ENCODE measurements at regions not wholly inside any gene's neighbourhood (a gene's known extent, or its start where the extent isn't known, plus 50 kb on each side); places are given as distances from the start of the nearest gene placed in this dataset.

- no peaks in the 10 kb centered on the region for H3K9me3 ChIP-seq (ENCODE audit: insufficient read depth, low read depth, low read length)
- WGBS: 92% methylated on average over 5 of the region's 5 CpGs
- H3K27me3 ChIP-seq (ENCODE audit: insufficient read depth, low read length): no peaks in the 10 kb centered on the region
- H3K27ac ChIP-seq (ENCODE audit: low read depth, low read length): no peak overlapping the region
- no peaks in the 10 kb centered on the region for H3K4me1 ChIP-seq (ENCODE audit: insufficient read depth, low read length)
- H3K4me3 ChIP-seq (ENCODE audit: low read length): no peak overlapping the region
- no peaks in the 10 kb centered on the region for H3K36me3 ChIP-seq (ENCODE audit: insufficient read depth, low read length)
- H3K9ac ChIP-seq (ENCODE audit: low read depth, low read length): no peak overlapping the region
Measured at GRCh38 chr5:36481454-36482120, 124.8 kb upstream of the SLC1A3 start.

DNA sequence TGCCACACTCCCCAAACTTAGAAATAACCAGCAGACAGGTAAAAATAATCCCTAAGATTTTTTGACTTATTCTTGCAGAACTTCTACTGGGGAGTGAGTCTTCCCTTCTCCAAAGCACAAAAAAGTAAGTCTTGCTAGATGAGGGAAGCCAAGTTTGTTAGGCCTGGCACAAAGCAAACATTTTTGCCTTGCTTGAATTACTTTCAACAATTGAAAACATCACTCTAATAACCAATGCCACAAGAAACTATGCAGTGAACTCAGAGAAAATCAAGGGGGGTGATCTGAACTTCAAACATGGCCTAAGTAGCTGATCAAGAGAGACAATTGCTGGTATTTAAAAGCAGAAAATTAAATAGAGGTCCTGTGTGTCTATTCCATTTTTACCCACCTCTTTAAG, 123.6 kb upstream of the SLC1A3 start:
- Histone ChIP-seq H3K9me3 (ENCODE audit: insufficient read depth, low read depth, low read length) (no peaks in the 10 kb centered on the region), H3K27me3 (ENCODE audit: insufficient read depth, low read length) (no peaks in the 10 kb centered on the region), H3K9ac (ENCODE audit: low read depth, low read length) (no peak overlapping the region), H3K4me3 (ENCODE audit: low read length) (no peak overlapping the region), H3K27ac (ENCODE audit: low read depth, low read length) (no peak overlapping the region), H3K36me3 (ENCODE audit: insufficient read depth, low read length) (no peaks in the 10 kb centered on the region), H3K4me1 (ENCODE audit: insufficient read depth, low read length) (no peaks in the 10 kb centered on the region)

- no peak overlapping the region for H3K4me3 ChIP-seq (ENCODE audit: low read length)
- H3K27me3 ChIP-seq (ENCODE audit: insufficient read depth, low read length): no peaks in the 10 kb centered on the region
- no peaks in the 10 kb centered on the region for H3K9me3 ChIP-seq (ENCODE audit: insufficient read depth, low read depth, low read length)
- no peaks in the 10 kb centered on the region for H3K36me3 ChIP-seq (ENCODE audit: insufficient read depth, low read length)
- no peak overlapping the region for H3K9ac ChIP-seq (ENCODE audit: low read depth, low read length)
- H3K27ac ChIP-seq (ENCODE audit: low read depth, low read length): no peak overlapping the region
- WGBS: 97% methylated on average over 5 of the region's 5 CpGs
- no peaks in the 10 kb centered on the region for H3K4me1 ChIP-seq (ENCODE audit: insufficient read depth, low read length)
Measured at GRCh38 chr5:36489505-36489904, 116.9 kb upstream of the SLC1A3 start.

GRCh38 chr5:36491856-36492255, 114.5 kb upstream of the SLC1A3 start:
- H3K36me3 ChIP-seq (ENCODE audit: insufficient read depth, low read length): no peaks in the 10 kb centered on the region
- no peaks in the 10 kb centered on the region for H3K27me3 ChIP-seq (ENCODE audit: insufficient read depth, low read length)
- no peak overlapping the region for H3K4me3 ChIP-seq (ENCODE audit: low read length)
- WGBS: 66% methylated on average over 7 of the region's 7 CpGs
- 0 out of 2 replicates have a peak, but pooled peaks cover 3% of the 10 kb centered on the region for H3K4me1 ChIP-seq (ENCODE audit: insufficient read depth, low read length)
- no peak overlapping the region for H3K27ac ChIP-seq (ENCODE audit: low read depth, low read length)
- H3K9me3 ChIP-seq (ENCODE audit: insufficient read depth, low read depth, low read length): no peaks in the 10 kb centered on the region
- no peak overlapping the region for H3K9ac ChIP-seq (ENCODE audit: low read depth, low read length)

GRCh38 chr5:36492984-36493654, 113.3 kb upstream of the SLC1A3 start:
- Histone ChIP-seq H3K9ac (ENCODE audit: low read depth, low read length) (no peak overlapping the region), H3K4me3 (ENCODE audit: low read length) (no peak overlapping the region), H3K4me1 (ENCODE audit: insufficient read depth, low read length) (0 out of 2 replicates have a peak, but pooled peaks cover 5% of the 10 kb centered on the region), H3K27ac (ENCODE audit: low read depth, low read length) (no peak overlapping the region), H3K9me3 (ENCODE audit: insufficient read depth, low read depth, low read length) (no peaks in the 10 kb centered on the region), H3K27me3 (ENCODE audit: insufficient read depth, low read length) (no peaks in the 10 kb centered on the region), H3K36me3 (ENCODE audit: insufficient read depth, low read length) (no peaks in the 10 kb centered on the region)
- whole genome bisulfite sequencing: 96% methylated on average over 2 of the region's 2 CpGs

DNA sequence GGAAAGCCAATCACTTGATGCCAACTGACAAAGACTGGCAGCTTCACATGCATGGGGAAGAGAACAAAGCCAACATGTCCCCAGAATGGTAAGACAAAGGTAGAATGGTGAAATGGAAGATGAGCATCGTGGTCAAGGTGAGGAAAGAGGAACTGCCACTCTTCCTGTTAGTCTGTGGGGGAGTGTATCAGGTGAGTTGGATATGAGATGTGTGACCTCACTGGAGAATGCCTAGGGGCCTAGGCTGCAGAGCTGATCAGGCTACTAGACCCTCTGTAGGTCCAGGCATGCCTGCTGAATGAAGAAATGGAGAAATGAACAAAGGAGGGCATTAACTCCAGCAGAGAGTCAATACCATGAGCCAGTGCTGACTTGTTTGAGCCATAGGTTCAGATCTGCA, 112.4 kb upstream of the SLC1A3 start:
- Histone ChIP-seq H3K4me1 (ENCODE audit: insufficient read depth, low read length) (0 out of 2 replicates have a peak, but pooled peaks cover 5% of the 10 kb centered on the region), H3K27me3 (ENCODE audit: insufficient read depth, low read length) (no peaks in the 10 kb centered on the region), H3K4me3 (ENCODE audit: low read length) (no peak overlapping the region), H3K9ac (ENCODE audit: low read depth, low read length) (no peak overlapping the region), H3K9me3 (ENCODE audit: insufficient read depth, low read depth, low read length) (no peaks in the 10 kb centered on the region), H3K36me3 (ENCODE audit: insufficient read depth, low read length) (no peaks in the 10 kb centered on the region), H3K27ac (ENCODE audit: low read depth, low read length) (no peak overlapping the region)
- 86% methylated on average over 1 of the region's 1 CpG for WGBS

DNA sequence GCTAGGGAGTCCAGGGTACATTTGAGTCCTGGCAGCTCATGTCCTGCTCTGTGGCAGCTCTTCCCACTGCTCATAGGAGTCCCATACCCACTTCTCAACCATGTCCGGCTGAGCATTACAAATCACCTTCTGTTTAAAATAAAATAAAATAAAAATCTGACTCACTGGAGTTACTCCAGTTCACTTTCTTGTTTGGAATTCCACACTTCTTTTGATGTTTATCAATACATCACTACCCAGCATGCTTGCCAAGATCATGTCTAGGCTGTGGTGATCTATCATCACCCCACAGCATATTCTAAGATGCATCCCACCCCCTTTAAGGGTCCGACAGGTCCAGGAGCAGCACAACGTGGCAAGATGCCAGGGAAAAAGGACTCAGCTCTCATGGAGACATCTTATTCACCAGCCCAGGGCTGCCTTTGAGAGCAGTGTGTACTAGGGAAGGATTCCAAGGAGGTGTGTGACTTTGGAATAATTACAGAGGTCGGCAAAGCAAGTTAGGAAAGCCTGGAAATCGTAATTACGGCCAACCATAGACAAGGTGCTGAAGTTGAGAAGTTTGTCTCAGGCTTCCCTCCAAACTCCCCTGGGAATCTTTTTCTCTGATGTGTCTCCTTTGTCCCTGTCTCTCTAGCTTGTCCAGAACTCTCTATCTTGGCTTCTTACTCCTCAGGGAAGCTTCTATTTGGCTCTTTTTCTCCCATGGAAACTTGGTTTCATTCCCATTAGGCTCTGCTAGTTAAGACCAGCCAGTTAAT, 111.4 kb upstream of the SLC1A3 start:
- H3K9ac ChIP-seq (ENCODE audit: low read depth, low read length): no peak overlapping the region
- H3K36me3 ChIP-seq (ENCODE audit: insufficient read depth, low read length): no peaks in the 10 kb centered on the region
- no peaks in the 10 kb centered on the region for H3K27me3 ChIP-seq (ENCODE audit: insufficient read depth, low read length)
- H3K4me1 ChIP-seq (ENCODE audit: insufficient read depth, low read length): 0 out of 2 replicates have a peak, but pooled peaks cover 5% of the 10 kb centered on the region
- no peak overlapping the region for H3K4me3 ChIP-seq (ENCODE audit: low read length)
- H3K9me3 ChIP-seq (ENCODE audit: insufficient read depth, low read depth, low read length): no peaks in the 10 kb centered on the region
- 91% methylated on average over 6 of the region's 6 CpGs for WGBS
- H3K27ac ChIP-seq (ENCODE audit: low read depth, low read length): no peak overlapping the region

GRCh38 chr5:36495611-36496010, 110.8 kb upstream of the SLC1A3 start:
- no peaks in the 10 kb centered on the region for H3K9me3 ChIP-seq (ENCODE audit: insufficient read depth, low read depth, low read length)
- H3K4me3 ChIP-seq (ENCODE audit: low read length): no peak overlapping the region
- H3K27me3 ChIP-seq (ENCODE audit: insufficient read depth, low read length): no peaks in the 10 kb centered on the region
- 100% methylated on average over 1 of the region's 2 CpGs for WGBS
- H3K9ac ChIP-seq (ENCODE audit: low read depth, low read length): no peak overlapping the region
- 0 out of 2 replicates have a peak, but pooled peaks cover 5% of the 10 kb centered on the region for H3K4me1 ChIP-seq (ENCODE audit: insufficient read depth, low read length)
- H3K27ac ChIP-seq (ENCODE audit: low read depth, low read length): no peak overlapping the region
- H3K36me3 ChIP-seq (ENCODE audit: insufficient read depth, low read length): no peaks in the 10 kb centered on the region

DNA sequence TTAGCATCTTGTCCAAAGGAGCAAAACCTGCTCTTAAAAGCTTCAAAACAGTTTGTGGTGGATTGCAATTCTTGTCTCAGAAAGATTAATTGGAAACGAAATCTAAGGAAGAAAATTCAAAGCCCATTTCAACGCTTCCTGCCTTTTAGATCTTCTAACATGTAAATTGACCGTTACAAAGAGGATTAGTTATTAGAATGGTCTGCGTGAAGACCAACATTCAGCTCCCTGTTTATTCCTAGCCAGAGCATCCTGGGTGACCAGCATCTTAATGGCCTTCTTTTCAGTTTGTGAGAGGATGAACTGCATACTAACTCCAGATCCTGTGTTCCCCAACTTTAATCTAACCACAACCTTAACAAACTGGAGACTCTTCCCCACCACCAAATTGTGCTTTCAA, 109.9 kb upstream of the SLC1A3 start:
- Histone ChIP-seq H3K9ac (ENCODE audit: low read depth, low read length) (no peak overlapping the region), H3K36me3 (ENCODE audit: insufficient read depth, low read length) (no peaks in the 10 kb centered on the region), H3K4me3 (ENCODE audit: low read length) (no peak overlapping the region), H3K9me3 (ENCODE audit: insufficient read depth, low read depth, low read length) (no peaks in the 10 kb centered on the region), H3K4me1 (ENCODE audit: insufficient read depth, low read length) (0 out of 2 replicates have a peak, but pooled peaks cover 5% of the 10 kb centered on the region), H3K27me3 (ENCODE audit: insufficient read depth, low read length) (no peaks in the 10 kb centered on the region), H3K27ac (ENCODE audit: low read depth, low read length) (no peak overlapping the region)
- 83% methylated on average over 3 of the region's 4 CpGs for WGBS

DNA sequence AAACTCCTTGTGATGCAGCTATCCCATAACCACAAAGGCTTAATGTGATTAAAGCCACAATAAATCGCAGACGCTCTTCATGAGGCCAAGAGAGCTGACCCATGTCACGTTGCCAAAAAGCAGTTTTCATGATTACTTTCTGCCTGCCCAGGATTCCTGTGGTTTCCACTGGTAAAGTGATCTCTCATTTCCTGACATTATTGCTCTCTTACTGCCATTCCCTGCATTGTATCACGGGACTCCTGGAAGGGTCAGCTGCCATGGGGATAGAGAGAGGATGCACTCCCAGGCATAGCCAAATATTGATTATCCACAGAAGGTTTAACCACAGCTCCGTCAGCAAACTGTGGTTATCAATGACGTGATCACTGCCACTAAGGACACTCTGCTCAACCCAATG, 103.8 kb upstream of the SLC1A3 start:
- Histone ChIP-seq H3K27ac (ENCODE audit: low read depth, low read length) (no peak overlapping the region), H3K4me3 (ENCODE audit: low read length) (no peak overlapping the region), H3K9ac (ENCODE audit: low read depth, low read length) (no peak overlapping the region), H3K27me3 (ENCODE audit: insufficient read depth, low read length) (no peaks in the 10 kb centered on the region), H3K36me3 (ENCODE audit: insufficient read depth, low read length) (no peaks in the 10 kb centered on the region), H3K9me3 (ENCODE audit: insufficient read depth, low read depth, low read length) (no peaks in the 10 kb centered on the region), H3K4me1 (ENCODE audit: insufficient read depth, low read length) (no peaks in the 10 kb centered on the region)
- 74% methylated on average over 6 of the region's 6 CpGs for WGBS

GRCh38 chr5:36505021-36505420, 101.4 kb upstream of the SLC1A3 start:
- Histone ChIP-seq H3K27ac (ENCODE audit: low read depth, low read length) (no peak overlapping the region), H3K4me3 (ENCODE audit: low read length) (no peak overlapping the region), H3K27me3 (ENCODE audit: insufficient read depth, low read length) (no peaks in the 10 kb centered on the region), H3K9ac (ENCODE audit: low read depth, low read length) (no peak overlapping the region), H3K36me3 (ENCODE audit: insufficient read depth, low read length) (no peaks in the 10 kb centered on the region), H3K9me3 (ENCODE audit: insufficient read depth, low read depth, low read length) (no peaks in the 10 kb centered on the region), H3K4me1 (ENCODE audit: insufficient read depth, low read length) (no peaks in the 10 kb centered on the region)

Measured in HUES64 (cell line).